ENCODE measurements at regions not wholly inside any gene's neighbourhood (a gene's known extent, or its start where the extent isn't known, plus 50 kb on each side); places are given as distances from the start of the nearest gene placed in this dataset.

DNA sequence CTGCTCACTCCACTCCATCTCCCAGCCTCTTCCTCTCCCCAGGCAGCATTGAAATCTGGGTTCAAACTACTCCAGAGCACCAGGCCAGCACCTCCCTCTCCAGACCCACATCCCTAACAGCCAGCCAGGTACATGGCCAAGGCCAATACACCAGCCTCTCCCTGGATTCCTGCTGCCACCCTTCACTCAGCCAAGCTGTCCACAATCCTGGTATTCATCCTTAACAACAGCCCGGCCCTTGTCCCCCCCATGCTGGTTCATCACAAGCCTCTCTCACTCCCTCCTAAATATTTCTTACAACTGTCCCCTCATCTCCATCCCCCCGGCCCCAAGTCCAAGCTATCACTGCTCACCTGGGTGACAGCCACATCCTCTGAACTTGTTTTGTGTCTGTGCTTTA, 129.9 kb upstream of the HAAO start:
- TF ChIP-seq POLR2A (IDR thresholded peaks at IDR 0.05): no peak
- TF ChIP-seq, protein P1, sequence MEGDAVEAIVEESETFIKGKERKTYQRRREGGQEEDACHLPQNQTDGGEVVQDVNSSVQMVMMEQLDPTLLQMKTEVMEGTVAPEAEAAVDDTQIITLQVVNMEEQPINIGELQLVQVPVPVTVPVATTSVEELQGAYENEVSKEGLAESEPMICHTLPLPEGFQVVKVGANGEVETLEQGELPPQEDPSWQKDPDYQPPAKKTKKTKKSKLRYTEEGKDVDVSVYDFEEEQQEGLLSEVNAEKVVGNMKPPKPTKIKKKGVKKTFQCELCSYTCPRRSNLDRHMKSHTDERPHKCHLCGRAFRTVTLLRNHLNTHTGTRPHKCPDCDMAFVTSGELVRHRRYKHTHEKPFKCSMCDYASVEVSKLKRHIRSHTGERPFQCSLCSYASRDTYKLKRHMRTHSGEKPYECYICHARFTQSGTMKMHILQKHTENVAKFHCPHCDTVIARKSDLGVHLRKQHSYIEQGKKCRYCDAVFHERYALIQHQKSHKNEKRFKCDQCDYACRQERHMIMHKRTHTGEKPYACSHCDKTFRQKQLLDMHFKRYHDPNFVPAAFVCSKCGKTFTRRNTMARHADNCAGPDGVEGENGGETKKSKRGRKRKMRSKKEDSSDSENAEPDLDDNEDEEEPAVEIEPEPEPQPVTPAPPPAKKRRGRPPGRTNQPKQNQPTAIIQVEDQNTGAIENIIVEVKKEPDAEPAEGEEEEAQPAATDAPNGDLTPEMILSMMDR (IDR thresholded peaks at IDR 0.05): no peak

All from tibial nerve (tissue), 3 donors.